ENCODE measurements at regions not wholly inside any gene's neighbourhood (a gene's known extent, or its start where the extent isn't known, plus 50 kb on each side); places are given as distances from the start of the nearest gene placed in this dataset.

DNA sequence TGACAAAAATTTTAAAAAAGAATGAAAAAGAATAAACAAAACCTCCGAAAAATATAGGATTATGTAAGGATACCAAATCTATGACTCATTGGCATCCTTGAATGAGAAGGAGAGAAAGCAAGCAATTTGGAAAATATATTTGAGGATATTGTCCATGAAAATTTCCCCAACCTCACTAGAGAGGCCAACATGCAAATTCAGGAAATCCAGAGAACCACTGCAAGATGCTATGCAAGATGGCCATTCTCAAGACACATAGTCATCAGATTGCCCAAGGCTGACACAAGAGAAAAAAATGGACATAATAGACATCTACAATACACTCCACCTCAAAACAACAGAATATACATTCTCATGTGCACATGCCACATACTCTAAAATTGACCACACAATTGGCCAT is 135.9 kb upstream of the SPANXB1 start:
- TF ChIP-seq, protein P1, sequence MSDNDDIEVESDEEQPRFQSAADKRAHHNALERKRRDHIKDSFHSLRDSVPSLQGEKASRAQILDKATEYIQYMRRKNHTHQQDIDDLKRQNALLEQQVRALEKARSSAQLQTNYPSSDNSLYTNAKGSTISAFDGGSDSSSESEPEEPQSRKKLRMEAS (IDR thresholded peaks at IDR 0.05; ENCODE audit: insufficient read depth, insufficient read length), result no peak
- TF ChIP-seq, protein P2, sequence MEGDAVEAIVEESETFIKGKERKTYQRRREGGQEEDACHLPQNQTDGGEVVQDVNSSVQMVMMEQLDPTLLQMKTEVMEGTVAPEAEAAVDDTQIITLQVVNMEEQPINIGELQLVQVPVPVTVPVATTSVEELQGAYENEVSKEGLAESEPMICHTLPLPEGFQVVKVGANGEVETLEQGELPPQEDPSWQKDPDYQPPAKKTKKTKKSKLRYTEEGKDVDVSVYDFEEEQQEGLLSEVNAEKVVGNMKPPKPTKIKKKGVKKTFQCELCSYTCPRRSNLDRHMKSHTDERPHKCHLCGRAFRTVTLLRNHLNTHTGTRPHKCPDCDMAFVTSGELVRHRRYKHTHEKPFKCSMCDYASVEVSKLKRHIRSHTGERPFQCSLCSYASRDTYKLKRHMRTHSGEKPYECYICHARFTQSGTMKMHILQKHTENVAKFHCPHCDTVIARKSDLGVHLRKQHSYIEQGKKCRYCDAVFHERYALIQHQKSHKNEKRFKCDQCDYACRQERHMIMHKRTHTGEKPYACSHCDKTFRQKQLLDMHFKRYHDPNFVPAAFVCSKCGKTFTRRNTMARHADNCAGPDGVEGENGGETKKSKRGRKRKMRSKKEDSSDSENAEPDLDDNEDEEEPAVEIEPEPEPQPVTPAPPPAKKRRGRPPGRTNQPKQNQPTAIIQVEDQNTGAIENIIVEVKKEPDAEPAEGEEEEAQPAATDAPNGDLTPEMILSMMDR (IDR thresholded peaks at IDR 0.05; ENCODE audit: extremely low read depth in 1 of 2, insufficient read depth in 1 of 2, low read depth in 1 of 2, low read length in 2 of 2), result no peak
- TF ChIP-seq POLR2A (IDR thresholded peaks at IDR 0.05; ENCODE audit: low read depth, low read length), result no peak
- TF ChIP-seq JUN (IDR thresholded peaks at IDR 0.05; ENCODE audit: borderline replicate concordance, insufficient read depth, insufficient read length, low read depth), result no peak
- TF ChIP-seq FOS (IDR thresholded peaks at IDR 0.05; ENCODE audit: borderline replicate concordance, insufficient read depth, low read length), result no peak
